SK-N-SH treated with all-trans-retinoic acid at 6 μM for 48 hours (cell line): ENCODE measurements at regions not wholly inside any gene's neighbourhood (a gene's known extent, or its start where the extent isn't known, plus 50 kb on each side); places are given as distances from the start of the nearest gene placed in this dataset.

Source experiments
- ATAC-seq: fragments of 200-7000 bp; cut with Tn5 transposase; 3 replicates; pipeline ENCODE4 v1.9.1; 2020; ENCODE audit warnings: mild to moderate bottlenecking, moderate library complexity
- ARNTL ChIP-seq: fragments of 450-650 bp; formaldehyde crosslinking; IDR thresholded peaks from 2 replicates; pipeline ENCODE4 v1.5.0; 2020; ENCODE audit warnings: low read depth, mild to moderate bottlenecking, moderate library complexity, borderline replicate concordance
- BACH2 ChIP-seq: fragments of 250-450 bp; sonication (Bioruptor Pico); IDR thresholded peaks from 2 replicates; pipeline ENCODE4 v1.9.0; 2021; ENCODE audit warnings: mild to moderate bottlenecking, borderline replicate concordance
- CREB5 ChIP-seq: fragments of 250-450 bp; sonication (Bioruptor Pico); IDR thresholded peaks from 2 replicates; pipeline ENCODE4 v1.5.1; 2020; ENCODE audit warnings: low read depth, mild to moderate bottlenecking, moderate library complexity
- CSDC2 ChIP-seq: fragments of 250-450 bp; sonication (Bioruptor Pico); IDR thresholded peaks from 2 replicates; pipeline ENCODE4 v1.5.0; 2020; ENCODE audit warnings: mild to moderate bottlenecking, moderate library complexity
- CSRNP3 ChIP-seq: fragments of 250-450 bp; sonication (Bioruptor Pico); IDR thresholded peaks from 2 replicates; pipeline ENCODE4 v1.5.1; 2021; ENCODE audit warnings: mild to moderate bottlenecking, moderate library complexity
- ESRRG ChIP-seq: fragments of 250-450 bp; sonication (Bioruptor Pico); IDR thresholded peaks from 2 replicates; pipeline ENCODE4 v1.6.1; 2021; ENCODE audit warnings: mild to moderate bottlenecking
- GLIS3 ChIP-seq: fragments of 250-450 bp; sonication (Bioruptor Pico); IDR thresholded peaks from 2 replicates; pipeline ENCODE4 v1.5.0; 2020; ENCODE audit warnings: mild to moderate bottlenecking, moderate library complexity
- ISL1 ChIP-seq: fragments of 250-450 bp; sonication (Bioruptor Pico); IDR thresholded peaks from 2 replicates; pipeline ENCODE4 v2.1.2; 2022; ENCODE audit warnings: mild to moderate bottlenecking, moderate library complexity
- OSR1 ChIP-seq: fragments of 250-450 bp; sonication (Bioruptor Pico); IDR thresholded peaks from 2 replicates; pipeline ENCODE4 v1.8.0; 2022; ENCODE audit warnings: moderate library complexity, mild to moderate bottlenecking, inconsistent platforms
- PATZ1 ChIP-seq: fragments of 250-450 bp; sonication (Bioruptor Pico); IDR thresholded peaks from 2 replicates; pipeline ENCODE4 v1.8.0; 2020; ENCODE audit warnings: mild to moderate bottlenecking, moderate library complexity, borderline replicate concordance
- POU6F1 ChIP-seq: fragments of 250-450 bp; sonication (Bioruptor Pico); IDR thresholded peaks from 2 replicates; pipeline ENCODE4 v1.8.0; 2021; ENCODE audit warnings: low read depth, mild to moderate bottlenecking, moderate library complexity, borderline replicate concordance
- PPARA ChIP-seq: fragments of 250-450 bp; sonication (Bioruptor Pico); IDR thresholded peaks from 2 replicates; pipeline ENCODE4 v1.5.0; 2020; ENCODE audit warnings: mild to moderate bottlenecking, borderline replicate concordance
- RARB ChIP-seq: fragments of 250-450 bp; sonication (Bioruptor Pico); IDR thresholded peaks from 2 replicates; pipeline ENCODE4 v1.8.0; 2021; ENCODE audit warnings: mild to moderate bottlenecking, moderate library complexity
- SNAI2 ChIP-seq: fragments of 250-450 bp; sonication (Bioruptor Pico); IDR thresholded peaks from 2 replicates; pipeline ENCODE4 v1.5.0; 2020; ENCODE audit warnings: mild to moderate bottlenecking, moderate library complexity
- TCF4 ChIP-seq: fragments of 250-450 bp; sonication (Bioruptor Pico); IDR thresholded peaks from 2 replicates; pipeline ENCODE4 v1.8.0; 2021; ENCODE audit warnings: mild to moderate bottlenecking, moderate library complexity, borderline replicate concordance
- TOX ChIP-seq: fragments of 250-450 bp; sonication (Bioruptor Pico); IDR thresholded peaks from 2 replicates; pipeline ENCODE4 v1.8.0; 2021; ENCODE audit warnings: mild to moderate bottlenecking, moderate library complexity, borderline replicate concordance
- ZC3H10 ChIP-seq: fragments of 250-450 bp; sonication (Bioruptor Pico); IDR thresholded peaks from 2 replicates; pipeline ENCODE4 v1.5.1; 2021; ENCODE audit warnings: mild to moderate bottlenecking, moderate library complexity
- ZFP30 ChIP-seq: fragments of 450-650 bp; formaldehyde crosslinking; IDR thresholded peaks from 2 replicates; pipeline ENCODE4 v1.5.0; 2022; ENCODE audit warnings: mild to moderate bottlenecking, moderate library complexity
- ZNF565 ChIP-seq: fragments of 450-650 bp; formaldehyde crosslinking; conservative IDR thresholded peaks from 2 replicates; pipeline ENCODE4 v1.5.0; 2020; ENCODE audit warnings: low read depth, mild to moderate bottlenecking, moderate library complexity
- ZNF70 ChIP-seq: fragments of 450-650 bp; formaldehyde crosslinking; IDR thresholded peaks from 2 replicates; pipeline ENCODE4 v1.5.0; 2020; ENCODE audit warnings: mild to moderate bottlenecking, moderate library complexity
- ZNF8 ChIP-seq: fragments of 450-650 bp; formaldehyde crosslinking; IDR thresholded peaks from 2 replicates; pipeline ENCODE4 v1.5.0; 2020; ENCODE audit warnings: mild to moderate bottlenecking, moderate library complexity

GRCh38 chr21:28872218-28872617, 120.5 kb downstream of the LTN1 start:
- TF ChIP-seq GLIS3: no peak
- TF ChIP-seq PATZ1 (CRISPR knock-in tag): no peak
- TF ChIP-seq TCF4 (CRISPR knock-in tag): no peak
- no peak for TF ChIP-seq ZNF8 (CRISPR knock-in tag)
- no peak for TF ChIP-seq ZNF565 (CRISPR knock-in tag)
- no peak for TF ChIP-seq CSDC2 (CRISPR knock-in tag)
- TF ChIP-seq POU6F1 (CRISPR knock-in tag): no peak
- no peak for TF ChIP-seq ZC3H10 (CRISPR knock-in tag)
- no peak for TF ChIP-seq ISL1
- no peak for TF ChIP-seq SNAI2 (CRISPR knock-in tag)
- no peak for TF ChIP-seq CSRNP3 (CRISPR knock-in tag)
- TF ChIP-seq ZFP30 (CRISPR knock-in tag): no peak

GRCh38 chr21:28871388-28872010, 121.2 kb downstream of the LTN1 start:
- no peak for ATAC-seq
- no peak for TF ChIP-seq ZNF70 (CRISPR knock-in tag)
- TF ChIP-seq ESRRG (CRISPR knock-in tag): no peak
- TF ChIP-seq BACH2: no peak
- TF ChIP-seq PPARA (CRISPR knock-in tag): no peak
- TF ChIP-seq RARB: no peak
- TF ChIP-seq GLIS3: no peak
- no peak for TF ChIP-seq PATZ1 (CRISPR knock-in tag)
- TF ChIP-seq TOX (CRISPR knock-in tag): no peak
- TF ChIP-seq ZFP30 (CRISPR knock-in tag): no peak
- no peak for TF ChIP-seq ARNTL (CRISPR knock-in tag)
- TF ChIP-seq TCF4 (CRISPR knock-in tag): no peak
- TF ChIP-seq ZNF565 (CRISPR knock-in tag): no peak
- no peak for TF ChIP-seq OSR1 (CRISPR knock-in tag)
- no peak for TF ChIP-seq ZC3H10 (CRISPR knock-in tag)
- no peak for TF ChIP-seq ISL1
- TF ChIP-seq, all 23 proteins: peak for 0

More at GRCh38 chr21:28872218-28872617, 120.5 kb downstream of the LTN1 start:
- ATAC-seq: no peak

GRCh38 chr21:28867401-28867800, 125.3 kb downstream of the LTN1 start:
- TF ChIP-seq PATZ1 (CRISPR knock-in tag): no peak
- no peak for TF ChIP-seq OSR1 (CRISPR knock-in tag)
- TF ChIP-seq CREB5 (CRISPR knock-in tag): no peak
- TF ChIP-seq SNAI2 (CRISPR knock-in tag): no peak
- TF ChIP-seq BACH2: no peak
- no peak for TF ChIP-seq ZFP30 (CRISPR knock-in tag)
- no peak for TF ChIP-seq GLIS3
- TF ChIP-seq CSDC2 (CRISPR knock-in tag): no peak
- no peak for TF ChIP-seq RARB
- TF ChIP-seq CSRNP3 (CRISPR knock-in tag): no peak
- TF ChIP-seq ISL1: no peak
- ATAC-seq: no peak
